ENCODE measurements at regions not wholly inside any gene's neighbourhood (a gene's known extent, or its start where the extent isn't known, plus 50 kb on each side); places are given as distances from the start of the nearest gene placed in this dataset.

- TF ChIP-seq CTCF (IDR thresholded peaks at IDR 0.05) (no peak), POLR2A (IDR thresholded peaks at IDR 0.05) (no peak)
Observed at GRCh38 chr12:124466216-124467128, 100.9 kb downstream of the NCOR2 start.
